GM18907 (cell line): ENCODE measurements at regions not wholly inside any gene's neighbourhood (a gene's known extent, or its start where the extent isn't known, plus 50 kb on each side); places are given as distances from the start of the nearest gene placed in this dataset.
"Not testable (repeated sequence)": the region's sequence is repeated elsewhere in the genome, so short reads cannot be mapped to it uniquely, and the experiment has no call there.

ENCODE experiments used
- ATAC-seq: cut with Tn5 transposase; IDR thresholded peaks from one replicate; pipeline ENCODE4 v1.9.1; 2021; ENCODE audit warnings: mild to moderate bottlenecking, moderate library complexity; ENCODE audit not compliant: unreplicated experiment

DNA sequence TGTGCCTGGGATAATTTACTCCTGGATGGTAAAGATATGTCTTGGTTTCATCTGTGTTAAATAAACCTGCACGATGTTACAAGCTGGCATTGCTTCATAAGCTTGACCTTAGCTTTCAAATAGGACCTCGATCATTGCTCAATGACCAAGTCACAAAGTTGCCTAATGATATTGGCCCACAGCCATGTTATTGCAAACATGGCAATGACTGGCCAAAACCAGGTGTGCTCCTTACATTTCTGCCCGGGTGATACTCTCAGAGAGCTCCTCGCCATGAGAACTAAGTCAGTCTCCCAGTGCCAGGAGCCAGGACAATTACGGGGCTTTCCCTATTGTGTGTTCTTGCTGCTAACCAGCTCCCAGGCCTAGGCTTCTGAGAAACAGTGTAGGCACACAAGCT is 72.5 kb upstream of the CYP1B1 start:
- ATAC-seq: no peak

DNA sequence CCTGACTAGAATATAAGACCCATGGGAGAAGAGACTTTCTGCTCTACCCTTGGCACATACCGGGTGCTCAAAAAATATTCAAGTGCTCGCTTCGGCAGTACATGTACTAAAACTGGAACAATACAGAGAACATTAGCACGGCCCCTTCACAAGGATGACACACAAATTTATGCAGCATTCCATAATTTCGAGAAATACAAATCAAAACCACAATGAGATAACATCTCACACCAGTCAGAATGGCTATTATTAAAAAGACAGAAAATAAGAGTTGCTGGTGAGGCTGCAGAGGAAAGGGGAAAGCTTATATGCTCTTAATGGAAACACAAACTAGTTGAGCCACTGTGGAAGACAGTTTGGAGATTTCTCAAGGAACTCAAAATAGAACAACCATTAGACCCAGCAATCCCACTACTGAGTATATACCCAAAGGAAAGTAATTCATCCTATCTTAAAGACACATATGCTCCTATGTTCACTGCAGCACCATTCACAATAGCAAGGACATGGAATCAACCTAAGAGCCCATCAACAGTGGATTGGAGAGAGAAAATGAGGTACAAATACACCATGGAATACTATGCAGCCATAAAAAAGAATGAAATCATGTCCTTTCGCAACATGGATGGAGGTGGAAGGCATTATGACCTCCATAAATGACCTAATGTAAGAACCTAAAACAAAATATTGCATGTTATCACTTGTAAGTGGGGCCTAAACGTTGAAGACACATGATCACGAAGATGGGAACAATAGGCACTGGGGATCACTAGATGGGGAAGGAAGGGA is 71.6 kb upstream of the CYP1B1 start:
- no peak for ATAC-seq

DNA sequence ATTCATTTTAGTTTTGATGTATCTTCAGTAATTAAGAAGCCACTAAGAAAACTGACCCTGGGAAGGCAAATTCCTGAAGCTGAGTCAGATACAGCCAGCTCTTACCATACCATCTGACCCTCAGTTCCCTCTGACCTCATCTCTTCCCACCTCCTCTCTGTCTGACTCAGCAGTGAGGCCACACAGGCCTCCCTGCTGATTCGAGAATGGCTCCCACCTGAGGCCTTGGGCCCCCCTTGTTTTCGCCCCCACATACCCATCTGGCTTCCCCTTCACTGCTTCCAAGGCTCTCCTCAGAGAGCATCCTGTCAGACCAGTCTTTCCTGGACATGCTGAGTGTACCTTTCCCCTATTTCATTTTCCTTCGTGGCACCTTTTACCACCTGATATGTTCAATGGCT is 71.0 kb upstream of the CYP1B1 start:
- ATAC-seq: peak; percentile 92

DNA sequence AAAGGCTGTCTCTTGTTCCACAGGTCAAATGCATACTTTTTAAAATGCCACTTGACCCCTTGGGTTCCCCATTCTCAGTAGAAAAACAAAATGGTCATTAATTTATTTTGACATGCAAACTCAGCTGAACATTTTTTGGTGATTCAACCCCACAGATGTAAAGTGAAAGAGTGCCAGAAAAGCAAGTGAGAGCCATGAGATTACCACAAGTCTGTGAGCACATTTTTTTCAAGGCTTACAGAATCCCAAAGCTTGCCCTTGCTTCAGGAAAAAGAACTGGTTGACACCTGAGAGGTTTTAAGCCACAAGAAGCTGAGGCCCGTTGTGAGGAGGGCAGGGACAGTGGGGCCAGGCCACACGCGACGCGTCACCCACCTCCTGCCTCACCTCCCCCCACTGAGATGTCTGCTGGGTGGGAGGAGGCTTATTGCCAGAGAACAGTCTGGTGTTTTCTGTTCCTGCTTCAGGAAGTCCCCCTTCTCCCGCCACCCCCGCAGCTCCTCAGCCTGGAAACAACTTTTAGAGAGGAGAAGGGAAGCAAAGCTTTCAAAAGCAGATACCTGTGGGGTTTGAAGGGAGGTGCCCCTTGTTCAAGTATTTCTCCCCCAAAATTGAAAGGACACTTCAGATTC is 70.4 kb upstream of the CYP1B1 start:
- peak; percentile 81 for ATAC-seq

DNA sequence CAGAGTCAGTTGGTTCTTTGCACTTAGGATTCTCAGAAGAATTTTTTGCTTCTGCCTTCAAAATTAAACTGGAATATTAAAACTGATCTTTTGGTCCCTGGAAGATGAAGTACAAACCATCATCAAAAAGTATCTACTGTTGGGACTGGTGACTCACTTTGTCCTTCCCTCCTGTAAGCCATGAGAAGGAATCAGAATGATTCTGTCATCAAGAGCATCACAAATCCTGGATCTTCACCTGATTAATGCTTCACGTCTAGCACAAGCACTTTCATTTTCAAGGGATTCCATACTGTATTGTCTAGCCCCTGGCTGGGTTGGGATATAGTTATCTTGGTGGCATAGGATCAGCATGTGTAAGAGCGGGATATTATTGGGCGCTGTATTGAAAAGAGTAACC is 69.3 kb upstream of the CYP1B1 start:
- ATAC-seq: no peak

DNA sequence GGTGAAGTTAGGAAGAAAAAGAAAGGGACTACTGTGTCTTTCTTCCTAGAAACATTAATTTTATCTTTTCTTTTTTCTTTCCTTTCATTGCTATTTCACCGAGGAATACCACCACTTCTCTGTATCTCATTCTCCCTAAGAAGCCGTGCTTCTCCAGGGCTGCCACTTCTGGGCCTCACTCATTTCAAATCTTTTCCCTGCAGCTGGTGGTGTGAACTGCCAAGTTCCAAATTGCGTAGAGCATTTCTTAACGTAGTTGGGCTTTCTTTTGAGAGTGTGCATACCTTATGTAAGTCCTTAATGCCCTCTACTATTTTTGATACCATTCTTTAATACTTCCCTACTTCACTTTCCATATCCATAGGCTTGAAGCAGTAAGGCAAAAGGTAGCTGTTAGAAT is 66.7 kb upstream of the CYP1B1 start:
- ATAC-seq: no peak

DNA sequence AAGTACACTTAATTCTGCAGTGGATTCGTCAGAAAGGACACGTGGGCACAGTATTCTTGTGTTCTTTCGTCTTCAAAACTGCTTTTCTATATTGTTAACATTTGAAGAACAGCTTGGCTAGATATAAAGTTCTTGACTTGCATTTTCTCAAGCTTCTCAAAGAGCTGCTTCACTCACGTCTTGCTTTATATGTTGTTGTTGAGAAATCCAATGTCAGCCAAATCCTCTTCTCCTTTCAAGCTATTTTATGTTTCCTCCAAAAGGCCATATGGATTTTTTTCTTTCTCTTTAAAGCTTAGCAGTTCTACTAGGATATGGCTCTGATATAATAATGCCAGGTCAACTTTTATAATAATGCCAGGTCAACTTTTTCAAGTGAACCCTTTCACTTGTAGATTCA is 65.5 kb upstream of the CYP1B1 start:
- ATAC-seq: no peak

DNA sequence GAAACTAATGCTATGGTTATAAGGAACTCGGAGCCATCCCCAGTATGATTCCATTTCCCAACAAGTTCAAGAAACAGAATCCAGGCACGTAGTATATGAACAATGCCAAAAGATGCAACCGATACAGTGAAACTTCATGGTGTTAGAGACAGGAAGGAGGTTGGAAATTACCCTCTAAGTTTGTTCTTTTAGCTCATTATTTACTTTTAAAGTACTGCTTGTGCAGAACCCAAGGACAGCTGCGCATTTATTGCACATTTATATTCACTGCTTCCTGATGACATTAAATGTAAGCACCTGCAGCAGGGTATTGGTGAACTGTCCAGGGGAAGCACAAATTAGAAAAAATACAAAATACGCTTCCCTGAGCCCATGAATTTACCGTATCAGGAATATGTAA is 63.0 kb upstream of the CYP1B1 start:
- no peak for ATAC-seq

DNA sequence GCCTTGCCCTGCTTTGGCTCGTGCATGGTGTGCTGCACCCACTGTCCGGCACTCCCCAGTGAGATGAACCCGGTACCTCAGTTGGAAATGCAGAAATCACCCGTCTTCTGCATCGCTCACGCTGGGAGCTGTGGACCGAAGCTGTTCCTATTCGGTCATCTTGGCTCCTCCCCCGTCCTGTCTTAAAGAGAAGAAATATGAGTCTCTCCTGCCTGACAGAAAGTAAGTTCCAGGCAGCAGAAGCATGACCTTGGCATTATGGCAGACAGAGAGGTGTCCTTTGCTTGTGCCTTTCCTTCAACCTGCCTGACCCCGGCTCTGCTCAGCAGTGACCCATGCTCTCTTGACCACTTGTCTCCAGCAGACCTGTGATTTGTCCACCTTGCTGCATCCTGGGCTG is 62.5 kb upstream of the CYP1B1 start:
- no peak for ATAC-seq

DNA sequence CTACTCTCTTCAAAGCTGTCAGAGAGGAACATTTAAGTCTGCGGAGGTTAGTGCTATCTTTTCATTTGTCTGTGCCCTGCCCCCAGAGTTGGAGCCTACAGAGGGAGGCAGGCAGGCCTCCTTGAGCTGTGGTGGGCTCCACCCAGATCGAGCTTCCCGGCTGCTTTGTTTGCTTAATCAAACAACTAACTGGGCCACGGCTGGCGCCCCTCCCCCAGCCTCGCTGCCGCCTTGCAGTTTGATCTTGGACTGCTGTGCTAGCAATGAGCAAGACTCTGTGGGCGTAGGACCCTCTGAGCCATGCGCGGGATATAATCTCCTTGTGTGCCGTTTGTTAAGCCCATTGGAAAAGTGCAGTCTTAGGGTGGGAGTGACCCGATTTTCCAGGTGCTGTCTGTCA is 62.0 kb upstream of the CYP1B1 start:
- not testable (repeated sequence) for ATAC-seq

DNA sequence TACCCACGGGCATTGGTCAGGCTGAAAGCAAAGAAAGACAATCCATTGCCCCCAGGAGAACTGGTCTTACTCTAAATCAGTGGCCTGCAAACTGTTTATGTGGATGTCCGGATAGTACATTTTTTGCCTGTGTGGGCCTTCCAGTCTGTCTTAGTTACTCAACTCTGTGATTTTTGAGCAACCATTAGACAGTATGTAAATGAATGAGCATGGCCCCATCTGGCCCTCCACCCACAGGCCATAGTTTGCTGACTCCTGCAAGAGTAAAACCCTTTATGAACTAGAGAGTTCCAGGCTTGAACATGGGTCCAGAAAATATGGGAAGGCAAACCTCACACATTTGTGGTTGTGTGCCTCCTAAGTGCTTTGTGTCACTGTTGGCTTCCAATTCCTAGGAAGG is 55.7 kb upstream of the CYP1B1 start:
- ATAC-seq: no peak

DNA sequence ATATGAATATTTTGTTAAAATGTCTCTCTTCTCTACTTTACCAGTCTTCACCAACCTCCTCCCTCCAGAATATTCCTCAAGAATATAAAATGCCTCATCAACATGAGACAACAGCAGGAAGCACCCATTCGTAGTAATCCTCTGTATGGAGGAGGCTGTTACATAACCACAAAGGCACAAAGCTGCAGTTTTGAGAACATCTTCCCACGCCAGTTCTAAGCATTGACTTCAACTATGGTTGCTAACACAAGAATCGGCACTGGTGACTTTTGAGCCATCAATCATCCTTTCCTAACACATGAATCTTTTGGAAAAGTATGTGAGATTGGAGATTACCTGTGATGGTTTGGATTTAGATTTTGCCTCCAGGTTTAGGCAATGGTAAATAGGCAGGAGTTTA is 54.9 kb upstream of the CYP1B1 start:
- no peak for ATAC-seq

DNA sequence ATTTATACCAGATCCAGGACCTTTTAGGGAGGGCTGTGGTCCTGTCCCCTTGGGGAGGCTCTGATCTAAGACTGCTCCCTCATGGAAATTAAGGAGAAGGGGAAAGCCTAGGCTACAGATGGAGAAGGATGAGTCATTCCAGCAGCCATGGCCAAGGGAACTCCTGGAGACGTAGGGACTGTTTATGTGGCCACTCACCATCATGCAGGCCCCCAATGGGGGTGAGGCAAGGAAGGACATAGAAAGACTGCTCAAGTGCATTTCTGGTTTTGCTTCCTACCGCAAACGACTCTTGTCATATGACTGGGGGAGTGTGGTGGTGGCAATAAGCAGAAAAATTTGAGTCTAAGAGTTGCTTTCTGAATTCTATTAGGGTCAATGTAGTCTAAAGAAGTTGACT is 54.0 kb upstream of the CYP1B1 start:
- peak; percentile 60 for ATAC-seq

DNA sequence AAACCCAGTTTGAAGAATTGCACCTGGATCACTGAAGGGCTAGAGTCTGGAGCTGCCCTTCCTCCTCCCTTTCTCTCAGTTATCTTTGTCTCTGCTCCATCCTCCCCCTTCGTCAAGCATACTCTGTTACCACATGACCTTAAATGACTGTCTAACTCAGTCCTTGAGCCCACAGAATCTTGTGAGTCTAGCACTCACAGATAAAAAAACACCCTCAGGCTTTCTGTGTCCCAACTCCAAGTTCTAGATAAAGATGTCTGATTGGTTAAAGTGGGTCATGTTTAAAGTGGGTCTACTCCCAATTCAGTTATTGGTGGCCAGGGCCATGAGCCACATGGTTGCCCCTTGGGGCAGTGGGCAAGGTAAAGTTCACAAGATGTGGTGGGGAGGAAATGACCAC is 53.5 kb upstream of the CYP1B1 start:
- ATAC-seq: peak; percentile 31

DNA sequence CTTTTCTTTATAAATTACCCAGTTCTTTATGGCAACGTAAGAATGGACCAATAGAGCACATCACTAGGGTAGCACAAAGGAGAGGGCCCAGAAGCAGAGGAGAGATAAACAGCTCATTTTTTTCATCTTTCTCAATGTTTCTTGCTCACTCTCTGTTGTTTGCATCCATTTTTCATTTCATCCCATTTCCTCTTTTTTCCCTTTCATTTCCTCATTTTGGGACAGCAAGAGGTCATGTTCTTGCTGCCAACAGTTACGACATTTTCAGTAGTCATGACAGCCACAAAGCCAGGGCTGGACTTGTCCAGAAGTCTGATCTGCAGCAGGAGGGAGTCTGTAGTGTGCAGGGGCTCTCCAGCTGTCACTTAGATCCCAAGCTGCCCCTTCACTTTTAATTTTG is 52.7 kb upstream of the CYP1B1 start:
- peak; percentile 62 for ATAC-seq

DNA sequence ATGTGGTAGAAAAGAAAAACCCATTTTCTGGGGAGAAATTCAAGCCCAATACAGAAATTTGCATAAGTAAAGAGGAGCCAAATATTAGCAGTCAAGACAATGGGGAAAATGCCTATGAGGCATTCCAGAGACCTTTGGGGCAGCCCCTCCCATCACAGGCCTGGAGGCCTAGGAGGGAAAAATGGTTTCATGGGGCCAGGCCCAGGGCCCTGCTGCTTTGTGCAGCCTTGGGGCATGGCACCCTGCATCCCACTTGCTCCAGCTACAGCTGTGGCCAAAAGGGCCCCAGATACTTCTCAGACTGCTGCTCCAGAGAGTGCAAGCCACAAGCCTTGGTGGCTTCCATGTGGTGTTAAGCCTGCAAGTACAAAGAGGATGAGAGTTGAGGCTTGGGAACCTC is 51.3 kb upstream of the CYP1B1 start:
- ATAC-seq: no peak

DNA sequence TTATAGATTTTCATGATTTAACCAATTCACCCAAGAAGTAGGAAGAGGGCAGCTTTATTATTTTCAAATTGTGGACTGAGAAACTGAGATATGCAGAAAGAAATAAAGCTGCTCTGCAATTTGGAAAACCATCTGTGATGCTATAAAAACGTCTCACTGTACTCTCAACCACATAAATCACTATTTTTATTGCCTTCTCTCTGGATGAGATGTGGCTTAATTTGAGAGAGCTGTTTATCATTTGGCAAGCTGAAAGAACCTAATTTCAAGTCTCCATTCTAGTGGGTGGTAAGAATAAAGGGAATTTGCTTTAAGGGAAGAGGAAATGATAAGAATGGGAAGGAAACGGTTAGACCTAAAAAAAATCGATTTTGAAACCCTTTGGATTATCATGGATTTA is 49.9 kb upstream of the CYP1B1 start:
- ATAC-seq: no peak
